ENCODE measurements at regions not wholly inside any gene's neighbourhood (a gene's known extent, or its start where the extent isn't known, plus 50 kb on each side); places are given as distances from the start of the nearest gene placed in this dataset.

GRCh38 chr2:181163139-181163538 lies 182.7 kb downstream of the UBE2E3 start:
- H3K36me3 Mint-ChIP-seq (ENCODE audit: unreplicated experiment): no peaks in the 10 kb centered on the region
- H3K27ac Mint-ChIP-seq (ENCODE audit: unreplicated experiment): no peak overlapping the region
- no peaks in the 10 kb centered on the region for H3K27me3 Mint-ChIP-seq (ENCODE audit: unreplicated experiment)
- H3K4me1 Mint-ChIP-seq (ENCODE audit: unreplicated experiment): no peaks in the 10 kb centered on the region
- H3K9me3 Mint-ChIP-seq (ENCODE audit: unreplicated experiment): peaks cover 9% of the 10 kb centered on the region
- no peak overlapping the region for H3K4me3 Mint-ChIP-seq (ENCODE audit: unreplicated experiment)
- no peak for DNase-seq (ENCODE audit: extremely low spot score, unreplicated experiment)
- TF ChIP-seq, protein P1, sequence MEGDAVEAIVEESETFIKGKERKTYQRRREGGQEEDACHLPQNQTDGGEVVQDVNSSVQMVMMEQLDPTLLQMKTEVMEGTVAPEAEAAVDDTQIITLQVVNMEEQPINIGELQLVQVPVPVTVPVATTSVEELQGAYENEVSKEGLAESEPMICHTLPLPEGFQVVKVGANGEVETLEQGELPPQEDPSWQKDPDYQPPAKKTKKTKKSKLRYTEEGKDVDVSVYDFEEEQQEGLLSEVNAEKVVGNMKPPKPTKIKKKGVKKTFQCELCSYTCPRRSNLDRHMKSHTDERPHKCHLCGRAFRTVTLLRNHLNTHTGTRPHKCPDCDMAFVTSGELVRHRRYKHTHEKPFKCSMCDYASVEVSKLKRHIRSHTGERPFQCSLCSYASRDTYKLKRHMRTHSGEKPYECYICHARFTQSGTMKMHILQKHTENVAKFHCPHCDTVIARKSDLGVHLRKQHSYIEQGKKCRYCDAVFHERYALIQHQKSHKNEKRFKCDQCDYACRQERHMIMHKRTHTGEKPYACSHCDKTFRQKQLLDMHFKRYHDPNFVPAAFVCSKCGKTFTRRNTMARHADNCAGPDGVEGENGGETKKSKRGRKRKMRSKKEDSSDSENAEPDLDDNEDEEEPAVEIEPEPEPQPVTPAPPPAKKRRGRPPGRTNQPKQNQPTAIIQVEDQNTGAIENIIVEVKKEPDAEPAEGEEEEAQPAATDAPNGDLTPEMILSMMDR (IDR thresholded peaks at IDR 0.05): no peak

DNA sequence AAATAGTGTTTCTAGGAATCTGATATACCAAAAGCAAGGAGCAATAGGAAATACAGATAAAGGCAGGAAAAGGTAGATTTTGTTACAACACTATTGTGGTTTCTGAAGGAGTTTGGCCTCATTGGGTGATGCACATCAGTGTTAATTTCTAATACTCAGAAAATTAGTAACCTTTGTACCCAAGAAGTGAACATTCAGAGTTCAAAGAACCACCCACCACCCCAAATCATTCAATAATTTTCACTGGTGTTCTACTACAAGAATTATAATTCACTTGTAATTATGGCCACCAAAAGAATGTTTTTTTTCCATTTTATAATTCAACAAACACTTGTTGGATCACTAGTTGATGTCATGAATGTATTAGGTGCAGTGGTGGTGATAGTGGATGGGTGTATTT lies 183.3 kb downstream of the UBE2E3 start:
- no peak for DNase-seq (ENCODE audit: extremely low spot score, unreplicated experiment)
- TF ChIP-seq, protein P1 (IDR thresholded peaks at IDR 0.05): no peak
- H3K27ac Mint-ChIP-seq (ENCODE audit: unreplicated experiment): no peak overlapping the region
- no peaks in the 10 kb centered on the region for H3K27me3 Mint-ChIP-seq (ENCODE audit: unreplicated experiment)
- no peaks in the 10 kb centered on the region for H3K36me3 Mint-ChIP-seq (ENCODE audit: unreplicated experiment)
- no peak overlapping the region for H3K4me3 Mint-ChIP-seq (ENCODE audit: unreplicated experiment)
- peaks cover 9% of the 10 kb centered on the region for H3K9me3 Mint-ChIP-seq (ENCODE audit: unreplicated experiment)
- H3K4me1 Mint-ChIP-seq (ENCODE audit: unreplicated experiment): no peaks in the 10 kb centered on the region

- H3K4me3 Mint-ChIP-seq (ENCODE audit: unreplicated experiment): no peak overlapping the region
- TF ChIP-seq, protein P1 (IDR thresholded peaks at IDR 0.05): no peak
- H3K27ac Mint-ChIP-seq (ENCODE audit: unreplicated experiment): no peak overlapping the region
- no peak for DNase-seq (ENCODE audit: extremely low spot score, unreplicated experiment)
- no peaks in the 10 kb centered on the region for H3K27me3 Mint-ChIP-seq (ENCODE audit: unreplicated experiment)
- H3K4me1 Mint-ChIP-seq (ENCODE audit: unreplicated experiment): no peaks in the 10 kb centered on the region
- peaks cover 9% of the 10 kb centered on the region for H3K9me3 Mint-ChIP-seq (ENCODE audit: unreplicated experiment)
- H3K36me3 Mint-ChIP-seq (ENCODE audit: unreplicated experiment): no peaks in the 10 kb centered on the region
These were observed 184.3 kb downstream of the UBE2E3 start for GRCh38 chr2:181164699-181165098.

- DNase-seq (ENCODE audit: extremely low spot score, unreplicated experiment): no peak
- Mint-ChIP-seq H3K9me3 (ENCODE audit: unreplicated experiment) (peaks cover 9% of the 10 kb centered on the region), H3K4me1 (ENCODE audit: unreplicated experiment) (no peaks in the 10 kb centered on the region), H3K36me3 (ENCODE audit: unreplicated experiment) (no peaks in the 10 kb centered on the region), H3K27ac (ENCODE audit: unreplicated experiment) (no peak overlapping the region), H3K4me3 (ENCODE audit: unreplicated experiment) (no peak overlapping the region), H3K27me3 (ENCODE audit: unreplicated experiment) (no peaks in the 10 kb centered on the region)
- TF ChIP-seq, protein P1 (IDR thresholded peaks at IDR 0.05): no peak
These were observed 184.9 kb downstream of the UBE2E3 start for GRCh38 chr2:181165199-181165868.

DNA sequence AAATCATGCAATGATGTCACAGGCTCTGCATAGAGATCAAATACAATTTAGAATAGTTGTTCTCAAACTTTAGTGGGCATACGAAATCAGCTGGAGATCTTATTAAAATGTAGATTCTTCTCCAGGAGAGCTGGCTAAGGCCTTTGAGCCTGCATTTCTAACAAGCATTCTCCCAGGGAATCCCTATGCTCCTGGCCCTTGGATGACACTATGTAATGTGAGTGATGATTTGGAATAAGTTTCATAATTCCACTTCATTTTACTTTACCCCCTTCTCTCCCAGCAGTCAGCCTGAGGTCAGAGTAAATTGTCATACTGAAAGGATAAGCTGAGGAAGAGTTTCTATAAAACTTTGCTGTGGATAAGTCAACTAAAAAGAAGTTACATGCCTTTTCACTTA lies 189.1 kb downstream of the UBE2E3 start:
- H3K27me3 Mint-ChIP-seq (ENCODE audit: unreplicated experiment): no peaks in the 10 kb centered on the region
- no peak for DNase-seq (ENCODE audit: extremely low spot score, unreplicated experiment)
- peaks cover 9% of the 10 kb centered on the region for H3K9me3 Mint-ChIP-seq (ENCODE audit: unreplicated experiment)
- H3K4me1 Mint-ChIP-seq (ENCODE audit: unreplicated experiment): peaks cover under 1% of the 10 kb centered on the region
- no peak overlapping the region for H3K4me3 Mint-ChIP-seq (ENCODE audit: unreplicated experiment)
- no peak overlapping the region for H3K27ac Mint-ChIP-seq (ENCODE audit: unreplicated experiment)
- TF ChIP-seq, protein P1 (IDR thresholded peaks at IDR 0.05): no peak
- no peaks in the 10 kb centered on the region for H3K36me3 Mint-ChIP-seq (ENCODE audit: unreplicated experiment)
